ENCODE measurements at regions not wholly inside any gene's neighbourhood (a gene's known extent, or its start where the extent isn't known, plus 50 kb on each side); places are given as distances from the start of the nearest gene placed in this dataset.
"Not testable (repeated sequence)": the region's sequence is repeated elsewhere in the genome, so short reads cannot be mapped to it uniquely, and the experiment has no call there.

DNA sequence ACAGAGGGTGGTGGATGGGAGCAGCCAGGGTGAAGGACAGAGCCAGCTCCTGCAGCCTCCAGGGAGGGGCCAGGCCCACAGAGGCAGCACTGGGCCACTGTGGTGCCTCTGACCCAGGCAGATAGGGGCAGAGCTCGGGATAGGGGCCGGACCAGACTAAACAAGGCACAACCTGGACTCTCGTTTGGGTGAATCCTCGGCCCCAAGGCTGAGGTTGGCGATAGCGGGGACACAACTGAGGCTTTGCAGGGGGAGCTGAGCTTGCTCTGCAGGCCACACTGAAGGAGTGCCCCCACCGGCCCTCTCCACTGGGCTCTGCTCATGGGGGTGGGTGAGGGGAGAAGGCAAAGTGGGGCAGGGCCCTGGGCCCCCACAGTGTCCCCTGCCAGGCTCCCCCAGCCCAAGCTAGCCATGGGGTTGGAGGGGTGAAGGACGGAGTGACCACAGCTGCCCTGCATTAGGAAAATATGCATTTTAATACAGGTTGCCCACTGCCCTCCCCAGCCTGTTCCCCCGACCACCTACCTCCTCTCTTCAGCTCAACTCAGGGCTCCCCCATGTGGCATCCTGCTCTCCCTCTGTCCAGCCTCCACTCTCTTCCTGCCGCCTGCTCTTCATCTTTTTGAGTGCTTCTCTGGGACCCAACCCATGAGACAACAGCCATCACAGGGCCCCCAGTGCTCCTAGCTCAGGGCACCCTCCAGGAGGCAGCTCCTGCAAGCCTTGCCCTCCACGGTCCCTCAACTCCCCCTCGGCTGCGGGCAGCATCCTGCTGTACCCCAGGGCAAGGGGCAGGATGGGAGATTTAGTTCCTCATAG lies 152.8 kb downstream of the INHBB start:
- DNase-seq (ENCODE audit: low spot score), result no peak

DNA sequence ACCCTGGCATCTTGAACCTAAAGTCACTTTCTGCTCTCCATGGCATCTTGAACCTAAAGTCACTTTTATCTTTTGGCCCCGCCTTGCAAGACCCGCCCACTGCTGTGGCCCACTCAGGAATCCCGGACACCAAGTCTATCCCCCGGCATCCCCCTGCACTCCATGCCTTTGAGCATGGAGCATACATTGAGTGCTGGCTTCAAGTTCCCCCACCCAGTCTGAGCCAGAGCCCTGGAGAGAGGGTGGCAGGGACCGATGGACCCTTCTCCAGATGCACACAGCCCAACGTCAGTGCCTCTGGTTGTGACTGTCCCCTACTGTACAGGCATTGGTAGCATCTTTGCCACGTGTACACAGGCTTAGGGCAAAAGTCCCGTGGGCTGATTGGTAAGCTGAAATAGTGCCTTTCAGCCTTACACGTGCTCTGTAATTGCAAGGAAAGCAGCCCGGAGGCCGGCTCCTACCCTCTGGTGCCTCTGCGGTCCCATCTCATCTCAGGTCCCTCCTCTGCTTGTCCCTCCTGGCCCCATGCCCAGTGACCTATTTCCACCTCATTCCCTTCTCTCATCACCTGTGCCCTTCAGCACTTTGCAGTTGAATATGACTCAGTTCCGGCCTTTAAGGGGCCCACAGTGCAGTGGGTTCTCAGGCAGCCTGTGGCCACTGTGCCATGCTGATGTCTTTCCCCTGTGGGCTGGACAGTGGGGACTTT lies 154.0 kb downstream of the INHBB start:
- DNase-seq (ENCODE audit: low spot score), result no peak

DNA sequence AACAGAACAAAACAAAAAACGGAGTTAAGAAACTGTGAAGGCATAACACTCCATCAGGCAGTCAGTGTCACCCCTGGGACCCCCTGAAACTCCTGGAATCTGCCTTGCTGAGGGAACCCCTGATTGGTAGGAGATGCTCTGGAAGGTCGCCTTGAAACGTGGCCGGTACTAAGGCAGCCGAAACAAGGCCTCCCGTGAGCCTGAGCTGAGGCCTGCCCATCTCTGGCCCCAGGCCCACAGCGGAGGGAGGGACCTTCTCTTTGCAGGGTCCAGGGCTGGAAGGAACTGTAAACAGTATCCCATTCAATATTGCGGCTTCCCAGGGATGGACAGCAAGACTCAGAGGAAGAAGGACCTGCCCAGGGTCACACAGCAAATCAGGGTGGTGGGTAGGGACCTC lies 155.7 kb downstream of the INHBB start:
- DNase-seq (ENCODE audit: low spot score), result no peak

GRCh38 chr2:120502357-120502756 lies 156.4 kb downstream of the INHBB start:
- no peak for DNase-seq (ENCODE audit: low spot score)

- no peak for DNase-seq (ENCODE audit: low spot score)
Measured at GRCh38 chr2:120502761-120503160, 156.8 kb downstream of the INHBB start.

DNA sequence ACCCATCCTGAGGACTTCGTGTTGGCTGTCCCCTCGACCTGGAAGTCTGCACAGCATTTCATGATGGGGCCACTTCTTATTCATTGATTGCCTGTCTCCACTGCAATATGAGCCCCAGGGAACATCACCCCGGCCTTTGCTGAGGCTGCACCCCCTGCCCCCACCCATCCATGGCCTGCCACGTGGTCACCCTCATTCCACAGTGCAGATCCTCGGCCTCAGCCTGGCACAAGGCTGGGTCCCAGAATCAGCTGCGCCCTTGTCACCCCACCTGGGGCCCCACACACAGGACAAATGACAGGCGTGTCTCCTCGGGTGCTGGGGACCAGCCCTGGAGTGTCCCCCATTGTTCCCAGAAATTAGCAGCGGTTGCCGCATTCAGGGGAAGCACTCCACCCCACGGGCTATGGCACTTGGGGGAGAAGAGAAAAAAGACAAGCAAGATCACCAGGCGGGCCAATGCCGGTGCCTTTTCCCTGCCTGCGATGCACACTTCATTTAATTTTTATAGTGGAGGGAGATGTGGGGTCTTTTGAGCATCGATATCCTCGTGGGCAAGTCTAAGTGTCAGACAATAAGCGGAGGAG lies 157.4 kb downstream of the INHBB start:
- DNase-seq (ENCODE audit: low spot score), result no peak

- no peak for DNase-seq (ENCODE audit: low spot score)
Measured at GRCh38 chr2:120503793-120504571, 158.0 kb downstream of the INHBB start.

DNA sequence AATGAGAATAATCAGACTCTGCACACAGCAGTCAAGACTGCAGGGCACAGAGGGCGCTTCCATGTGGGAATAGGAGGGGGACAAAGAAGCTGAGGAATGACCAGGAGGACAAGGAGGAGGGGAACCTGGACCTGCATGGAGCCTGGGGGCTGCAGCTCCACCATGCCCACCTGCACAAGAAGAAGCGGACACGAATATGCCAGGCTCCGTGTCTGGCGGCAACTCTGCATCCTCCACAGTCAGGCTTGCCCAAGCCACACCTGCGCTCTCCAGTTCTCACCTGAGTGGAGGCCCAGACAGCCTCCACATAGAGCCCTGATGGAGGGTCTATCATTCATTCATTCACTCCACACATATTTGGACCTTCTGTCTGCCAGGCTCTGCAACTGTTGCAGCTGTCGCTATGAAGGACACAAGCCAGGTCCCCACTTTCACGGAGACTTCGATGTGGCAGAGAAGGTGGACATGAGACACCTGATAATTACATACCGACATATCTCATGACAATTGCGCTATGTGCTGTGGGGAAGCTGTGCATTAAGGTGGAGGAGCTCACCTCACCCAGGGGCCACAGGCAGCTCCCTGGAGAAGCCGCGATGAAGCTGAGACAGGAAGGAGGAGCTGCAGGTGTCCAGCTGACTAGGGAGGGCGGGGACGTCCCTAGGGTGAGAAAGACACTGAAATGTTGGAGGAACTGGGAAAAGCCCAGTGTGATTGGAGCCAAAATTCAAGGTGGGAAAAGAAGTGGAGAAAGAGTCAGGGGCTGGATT lies 159.2 kb downstream of the INHBB start:
- no peak for DNase-seq (ENCODE audit: low spot score)

GRCh38 chr2:120508567-120509041 lies 162.7 kb downstream of the INHBB start:
- no peak for DNase-seq (ENCODE audit: low spot score)

DNA sequence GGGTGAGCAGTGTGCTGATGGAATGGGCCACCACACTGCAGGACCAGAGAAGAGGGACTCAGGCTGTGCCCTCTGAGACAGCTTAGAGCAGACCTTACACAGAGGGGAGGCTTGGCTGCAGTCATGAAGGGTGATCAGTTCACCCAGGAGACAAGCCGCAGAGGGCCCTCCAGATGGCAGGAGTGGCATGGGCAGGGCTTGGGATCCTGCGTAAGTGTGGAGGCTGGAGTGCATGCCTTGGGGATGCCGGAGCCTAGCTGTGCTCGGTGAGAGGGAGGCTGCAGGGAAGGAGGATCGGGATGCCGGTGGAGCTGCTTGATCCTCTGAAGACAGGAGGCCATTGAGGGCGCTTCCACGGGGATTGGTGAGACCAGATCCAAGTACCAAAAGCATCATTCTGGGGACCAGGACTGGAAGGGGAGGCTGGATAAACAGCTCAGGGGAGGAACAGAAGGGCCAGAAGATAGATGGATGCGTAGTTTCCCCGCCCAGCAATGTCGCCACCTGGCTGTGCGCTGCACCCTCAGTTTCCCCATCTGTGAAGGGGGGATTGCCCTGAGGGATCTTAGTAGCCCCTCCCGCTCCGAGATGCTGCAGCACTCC lies 163.4 kb downstream of the INHBB start:
- no peak for DNase-seq (ENCODE audit: low spot score)

GRCh38 chr2:120509991-120510735 lies 164.2 kb downstream of the INHBB start:
- DNase-seq (ENCODE audit: low spot score), result no peak

DNA sequence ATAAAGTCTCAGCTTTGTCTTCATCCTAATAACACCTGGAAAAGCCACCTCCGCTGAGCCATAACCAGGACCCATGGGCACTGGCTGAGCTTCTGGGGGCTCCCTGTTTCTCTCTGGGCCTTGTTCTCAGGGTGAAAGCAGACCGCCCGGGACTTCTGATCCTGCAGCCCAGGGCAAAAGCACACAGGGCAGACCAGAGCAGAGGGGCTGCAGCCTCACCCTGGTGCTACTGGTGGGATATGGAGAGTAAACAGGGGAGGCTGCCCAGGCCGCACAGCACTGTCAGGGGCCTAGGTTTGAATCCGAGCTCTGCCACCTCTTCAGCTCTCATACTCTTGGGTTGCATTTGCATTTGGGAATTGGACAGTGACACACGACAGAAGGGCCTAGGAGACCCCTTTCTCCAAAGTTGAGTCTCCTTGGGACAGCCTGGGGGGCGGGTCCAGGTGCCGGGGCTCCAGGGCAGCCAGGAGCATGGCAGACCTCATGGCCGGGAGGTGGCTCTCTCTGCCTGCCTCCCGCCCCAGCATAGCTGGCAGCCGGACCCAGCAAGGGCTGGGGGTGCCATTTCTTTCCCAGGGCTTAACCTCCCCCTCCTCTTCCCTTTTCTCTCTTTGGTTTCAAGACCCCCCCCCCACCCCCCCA lies 164.9 kb downstream of the INHBB start:
- no peak for DNase-seq (ENCODE audit: low spot score)

DNA sequence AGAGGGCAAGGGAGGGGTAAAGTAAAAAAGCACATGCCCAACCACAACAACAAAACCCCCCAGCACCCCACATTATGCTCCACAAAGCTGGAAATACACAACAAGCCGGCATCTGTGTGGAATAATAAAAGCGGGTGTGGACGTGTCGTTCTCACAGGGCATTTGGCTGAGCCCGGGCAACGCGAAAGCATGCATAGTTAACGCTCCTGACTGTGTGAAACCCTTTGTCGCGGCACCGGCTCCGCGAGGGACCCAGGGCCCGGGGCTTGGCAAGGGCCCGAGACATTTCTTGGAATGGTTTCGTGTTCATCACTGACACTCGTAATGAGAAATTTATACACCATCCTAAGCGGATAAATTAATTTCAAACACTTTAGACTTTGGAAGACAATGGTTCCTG lies 165.6 kb downstream of the INHBB start:
- no peak for DNase-seq (ENCODE audit: low spot score)

DNA sequence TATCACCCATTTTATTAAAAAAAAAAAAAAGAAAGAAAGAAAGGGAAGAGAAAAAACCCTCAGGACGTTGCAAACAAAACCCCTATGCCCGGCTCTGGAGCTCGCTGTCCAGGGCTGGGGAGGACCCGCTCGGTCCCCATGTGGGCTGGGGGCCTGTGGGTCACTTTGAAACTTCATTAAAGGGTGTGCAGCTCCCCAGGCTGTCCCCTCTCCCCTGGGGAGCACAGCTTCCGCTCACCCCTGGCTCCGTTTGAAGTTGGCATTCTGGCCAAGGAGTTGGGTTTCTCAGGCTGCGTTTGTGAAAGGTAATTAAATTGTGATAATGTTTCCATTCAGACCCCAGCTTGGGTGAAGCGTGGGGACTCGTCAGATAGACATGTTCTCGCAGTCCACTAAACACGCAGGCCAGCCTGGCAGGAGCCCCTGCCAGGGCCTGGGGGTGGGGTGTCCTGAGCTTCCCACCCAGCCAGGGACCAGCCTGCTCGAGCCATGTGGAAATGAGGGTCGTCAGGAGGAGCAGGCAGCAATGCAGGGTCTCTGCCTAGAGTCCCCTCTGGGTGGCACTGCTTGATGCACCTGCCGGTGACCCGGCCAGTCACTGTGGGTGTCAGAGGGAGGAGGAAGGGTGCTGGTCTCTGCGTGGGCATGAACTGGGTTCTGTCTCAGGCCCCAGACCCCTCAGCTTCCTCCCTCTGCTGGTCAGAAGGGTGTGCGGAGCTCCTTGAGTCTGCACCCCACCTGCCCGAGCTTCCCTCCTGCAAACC lies 166.2 kb downstream of the INHBB start:
- no peak for DNase-seq (ENCODE audit: low spot score)

- no peak for DNase-seq (ENCODE audit: low spot score)
Measured at GRCh38 chr2:120513776-120514357, 167.9 kb downstream of the INHBB start.

DNA sequence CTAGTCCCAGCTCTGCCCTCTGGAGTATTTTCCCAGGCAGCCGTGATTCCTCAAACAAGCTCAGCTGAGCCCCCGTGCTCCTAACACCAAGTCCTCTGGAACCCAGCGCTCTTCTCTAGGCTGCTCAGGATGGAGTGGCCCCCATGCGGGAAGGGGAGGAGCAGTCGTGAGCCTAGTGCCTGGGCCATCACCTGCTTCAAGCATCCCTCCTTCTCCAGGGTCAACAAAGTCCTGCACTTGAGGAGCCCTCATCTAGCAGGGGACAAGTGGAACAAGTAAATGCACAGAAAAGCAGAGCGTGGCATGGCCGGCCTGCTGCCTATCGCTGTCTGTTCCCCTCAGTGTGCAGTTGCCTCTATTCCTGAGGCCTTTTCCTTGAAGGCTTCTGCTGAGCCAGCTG lies 168.6 kb downstream of the INHBB start:
- no peak for DNase-seq (ENCODE audit: low spot score)

DNA sequence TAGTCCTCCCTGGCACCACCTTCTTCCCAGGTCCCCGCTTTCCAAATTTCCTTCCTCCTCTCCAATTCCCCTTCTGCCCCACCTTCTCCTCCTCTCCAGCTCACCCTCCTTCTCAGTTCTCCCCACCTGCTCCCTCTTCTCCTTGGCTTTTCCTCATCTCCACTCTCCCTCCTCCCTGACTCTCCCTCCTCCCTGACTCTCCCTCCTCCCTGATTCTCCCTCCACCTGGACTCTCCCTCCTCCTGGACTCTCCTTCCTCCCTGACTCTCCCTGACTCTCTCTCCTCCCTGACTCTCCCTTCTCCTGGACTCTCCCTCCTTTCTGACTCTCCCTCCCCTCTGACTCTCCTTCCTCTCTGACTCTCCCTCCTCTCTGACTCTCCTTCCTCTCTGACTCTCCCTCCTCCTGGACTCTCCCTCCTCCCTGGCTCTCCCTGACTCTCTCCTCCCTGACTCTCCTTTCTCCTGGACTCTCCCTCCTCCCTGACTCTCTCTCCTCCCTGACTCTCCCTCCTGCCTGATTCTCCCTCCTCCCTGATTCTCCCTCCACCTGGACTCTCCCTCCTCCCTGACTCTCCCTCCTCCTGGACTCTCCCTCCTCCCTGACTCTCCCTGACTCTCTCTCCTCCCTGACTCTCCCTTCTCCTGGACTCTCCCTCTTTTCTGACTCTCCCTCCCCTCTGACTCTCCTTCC lies 169.3 kb downstream of the INHBB start:
- not testable (repeated sequence) for DNase-seq (ENCODE audit: low spot score)

Data from D341Med (cell line).